OCI-LY3 (cell line): ENCODE measurements at regions not wholly inside any gene's neighbourhood (a gene's known extent, or its start where the extent isn't known, plus 50 kb on each side); places are given as distances from the start of the nearest gene placed in this dataset.

Experiments
- H2AFZ ChIP-seq: fragments of 200-600, 300-600 bp; shearing (Covaris generic); 2 replicates; pipeline ENCODE4 v1.6.0; 2014; ENCODE audit warnings: antibody characterized with exemption, low read depth, low read length
- H3K27ac ChIP-seq: fragments of 200-600, 300-600 bp; sonication (generic); 2 replicates; pipeline ENCODE4 v1.5.1; 2014; ENCODE audit warnings: mild to moderate bottlenecking, low read length, moderate library complexity, mixed read lengths
- H3K27me3 ChIP-seq: fragments of 200-600, 300-600 bp; sonication (generic); 2 replicates; pipeline ENCODE4 v1.6.1; 2014; ENCODE audit warnings: low read depth, low read length, mixed read lengths
- H3K36me3 ChIP-seq: fragments of 200-600, 300-600 bp; sonication (generic); replicated peaks from 2 replicates; pipeline ENCODE3; 2014; ENCODE audit warnings: low read depth, low read length, mixed read lengths
- H3K4me1 ChIP-seq: fragments of 300-600, 200-600 bp; sonication (generic); 2 replicates; pipeline ENCODE4 v1.6.1; 2014; ENCODE audit warnings: low read length, mixed read lengths
- H3K4me2 ChIP-seq: fragments of 200-600, 300-600 bp; sonication (generic); 2 replicates; pipeline ENCODE4 v1.6.1; 2014; ENCODE audit warnings: low read length, mixed read lengths
- H3K4me3 ChIP-seq: fragments of 300-600, 200-600 bp; sonication (generic); 2 replicates; pipeline ENCODE4 v1.5.1; 2014; ENCODE audit warnings: antibody characterized with exemption, mild to moderate bottlenecking, low read length, moderate library complexity
- H3K79me2 ChIP-seq: fragments of 300-600, 200-600 bp; shearing (Covaris generic); 2 replicates; pipeline ENCODE4 v1.6.1; 2014; ENCODE audit warnings: mild to moderate bottlenecking, low read length, mixed read lengths
- H3K9ac ChIP-seq: fragments of 300-600, 200-600 bp; shearing (Covaris generic); 2 replicates; pipeline ENCODE4 v1.6.0; 2014; ENCODE audit warnings: mild to moderate bottlenecking, low read length, moderate library complexity
- H3K9me3 ChIP-seq: fragments of 200-600, 300-600 bp; shearing (Covaris generic); 2 replicates; pipeline ENCODE4 v1.6.1; 2014; ENCODE audit warnings: low read length, mixed read lengths; ENCODE audit not compliant: insufficient read depth
- H4K20me1 ChIP-seq: fragments of 200-600, 300-600 bp; sonication (generic); 2 replicates; pipeline ENCODE4 v1.6.1; 2016; ENCODE audit warnings: low read length, mixed read lengths; ENCODE audit not compliant: insufficient read depth
- CTCF ChIP-seq: fragments of 200-600, 300-600 bp; sonication (generic); IDR thresholded peaks from 2 replicates; pipeline ENCODE4 v1.5.1; 2014; ENCODE audit warnings: antibody characterized with exemption, low read length, low read depth
- EZH2phosphoT487 ChIP-seq: fragments of 200-600 bp; shearing (Covaris generic); IDR thresholded peaks from 2 replicates; pipeline ENCODE4 v1.6.1; 2018; ENCODE audit warnings: antibody characterized with exemption, mixed run types, low read depth

GRCh38 chr17:71547904-71548303 lies 572.9 kb upstream of the SOX9 start:
- TF ChIP-seq EZH2phosphoT487 (no peak), CTCF (no peak)
- no peak overlapping the region for H3K9ac ChIP-seq

GRCh38 chr17:71548540-71549190 lies 572.2 kb upstream of the SOX9 start:
- Histone ChIP-seq H4K20me1 (no peaks in the 10 kb centered on the region), H3K27me3 (no peaks in the 10 kb centered on the region), H3K4me2 (no peak overlapping the region), H3K4me1 (no peaks in the 10 kb centered on the region), H3K4me3 (no peak overlapping the region), H3K79me2 (no peaks in the 10 kb centered on the region), H3K9ac (no peak overlapping the region), H3K27ac (no peak overlapping the region), H2AFZ (no peak overlapping the region), H3K36me3 (no peaks in the 10 kb centered on the region), H3K9me3 (no peaks in the 10 kb centered on the region)
- TF ChIP-seq EZH2phosphoT487 (no peak), CTCF (no peak)

More at GRCh38 chr17:71547904-71548303, 572.9 kb upstream of the SOX9 start:
- Histone ChIP-seq H3K79me2 (no peaks in the 10 kb centered on the region), H3K4me2 (no peak overlapping the region), H3K4me1 (no peaks in the 10 kb centered on the region), H2AFZ (no peak overlapping the region), H3K27ac (no peak overlapping the region), H3K36me3 (no peaks in the 10 kb centered on the region), H3K27me3 (no peaks in the 10 kb centered on the region), H3K4me3 (no peak overlapping the region), H4K20me1 (no peaks in the 10 kb centered on the region), H3K9me3 (no peaks in the 10 kb centered on the region)

GRCh38 chr17:71550675-71551074 lies 570.1 kb upstream of the SOX9 start:
- no peak for TF ChIP-seq CTCF
- no peak for TF ChIP-seq EZH2phosphoT487

GRCh38 chr17:71553381-71553780 lies 567.4 kb upstream of the SOX9 start:
- Histone ChIP-seq H3K27me3 (no peaks in the 10 kb centered on the region), H3K4me2 (no peak overlapping the region), H3K27ac (no peak overlapping the region), H3K4me3 (no peak overlapping the region), H3K79me2 (no peaks in the 10 kb centered on the region), H3K4me1 (no peaks in the 10 kb centered on the region), H3K9ac (no peak overlapping the region), H3K36me3 (no peaks in the 10 kb centered on the region), H4K20me1 (no peaks in the 10 kb centered on the region), H3K9me3 (no peaks in the 10 kb centered on the region), H2AFZ (no peak overlapping the region)
- TF ChIP-seq EZH2phosphoT487: no peak
- TF ChIP-seq CTCF: no peak

More at GRCh38 chr17:71550675-71551074, 570.1 kb upstream of the SOX9 start:
- Histone ChIP-seq H3K4me1 (no peaks in the 10 kb centered on the region), H4K20me1 (no peaks in the 10 kb centered on the region), H3K4me2 (no peak overlapping the region), H3K27me3 (no peaks in the 10 kb centered on the region), H3K9me3 (no peaks in the 10 kb centered on the region), H2AFZ (no peak overlapping the region), H3K9ac (no peak overlapping the region), H3K27ac (no peak overlapping the region), H3K36me3 (no peaks in the 10 kb centered on the region), H3K4me3 (no peak overlapping the region), H3K79me2 (no peaks in the 10 kb centered on the region)
